WTC11 (cell line): ENCODE measurements at regions not wholly inside any gene's neighbourhood (a gene's known extent, or its start where the extent isn't known, plus 50 kb on each side); places are given as distances from the start of the nearest gene placed in this dataset.

Experiments
- RELA ChIP-seq: sonication (generic); formaldehyde crosslinking; IDR thresholded peaks from 2 replicates; pipeline ENCODE4 v1.8.1; 2022; ENCODE audit warnings: missing genetic modification reagents, mild to moderate bottlenecking, borderline replicate concordance
- TF ChIP-seq, protein P1 (sequence below): fragments of 200-600 bp; IDR thresholded peaks from 2 replicates; pipeline ENCODE4 v1.8.0; 2022; ENCODE audit warnings: antibody characterized with exemption
- TF ChIP-seq, protein P2 (sequence below): sonication (generic); formaldehyde crosslinking; IDR thresholded peaks from 2 replicates; pipeline ENCODE4 v1.8.1; 2023; ENCODE audit warnings: mild to moderate bottlenecking, missing genetic modification reagents, moderate library complexity

DNA sequence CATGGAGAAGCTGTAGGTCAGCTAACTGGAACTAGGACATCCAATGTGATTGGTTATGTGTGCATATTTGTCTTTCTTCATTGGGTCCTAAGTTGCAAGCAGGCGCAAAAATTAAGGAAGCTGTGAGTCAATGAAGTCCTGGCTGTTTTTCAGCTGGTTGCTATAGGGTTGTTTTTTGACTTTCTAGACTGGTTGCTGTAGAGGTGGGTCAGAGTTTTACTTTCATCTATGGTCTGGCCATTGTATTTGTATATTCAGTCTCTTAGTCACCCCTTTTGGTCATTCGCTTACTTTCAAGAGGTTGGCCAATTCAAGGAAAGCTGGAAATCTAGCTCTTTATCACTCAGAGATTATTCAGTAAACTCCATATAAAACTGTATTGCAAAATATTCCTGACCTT lies 62.0 kb upstream of the AMZ2 start:
- TF ChIP-seq RELA (CRISPR knock-in tag) = no peak
- TF ChIP-seq, protein P1, sequence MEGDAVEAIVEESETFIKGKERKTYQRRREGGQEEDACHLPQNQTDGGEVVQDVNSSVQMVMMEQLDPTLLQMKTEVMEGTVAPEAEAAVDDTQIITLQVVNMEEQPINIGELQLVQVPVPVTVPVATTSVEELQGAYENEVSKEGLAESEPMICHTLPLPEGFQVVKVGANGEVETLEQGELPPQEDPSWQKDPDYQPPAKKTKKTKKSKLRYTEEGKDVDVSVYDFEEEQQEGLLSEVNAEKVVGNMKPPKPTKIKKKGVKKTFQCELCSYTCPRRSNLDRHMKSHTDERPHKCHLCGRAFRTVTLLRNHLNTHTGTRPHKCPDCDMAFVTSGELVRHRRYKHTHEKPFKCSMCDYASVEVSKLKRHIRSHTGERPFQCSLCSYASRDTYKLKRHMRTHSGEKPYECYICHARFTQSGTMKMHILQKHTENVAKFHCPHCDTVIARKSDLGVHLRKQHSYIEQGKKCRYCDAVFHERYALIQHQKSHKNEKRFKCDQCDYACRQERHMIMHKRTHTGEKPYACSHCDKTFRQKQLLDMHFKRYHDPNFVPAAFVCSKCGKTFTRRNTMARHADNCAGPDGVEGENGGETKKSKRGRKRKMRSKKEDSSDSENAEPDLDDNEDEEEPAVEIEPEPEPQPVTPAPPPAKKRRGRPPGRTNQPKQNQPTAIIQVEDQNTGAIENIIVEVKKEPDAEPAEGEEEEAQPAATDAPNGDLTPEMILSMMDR = no peak
- TF ChIP-seq, protein P2, sequence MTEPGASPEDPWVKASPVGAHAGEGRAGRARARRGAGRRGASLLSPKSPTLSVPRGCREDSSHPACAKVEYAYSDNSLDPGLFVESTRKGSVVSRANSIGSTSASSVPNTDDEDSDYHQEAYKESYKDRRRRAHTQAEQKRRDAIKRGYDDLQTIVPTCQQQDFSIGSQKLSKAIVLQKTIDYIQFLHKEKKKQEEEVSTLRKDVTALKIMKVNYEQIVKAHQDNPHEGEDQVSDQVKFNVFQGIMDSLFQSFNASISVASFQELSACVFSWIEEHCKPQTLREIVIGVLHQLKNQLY (CRISPR knock-in tag) = no peak
